AG09309 (cell line): ENCODE measurements at regions not wholly inside any gene's neighbourhood (a gene's known extent, or its start where the extent isn't known, plus 50 kb on each side); places are given as distances from the start of the nearest gene placed in this dataset.

Experiments
- DNase-seq: peaks from one replicate; pipeline ENCODE4 v3.0.0-alpha.2; 2010; ENCODE audit warnings: low read depth
- H3K4me3 ChIP-seq: 2 replicates; pipeline ENCODE4 v1.5.1; 2011; ENCODE audit warnings: mild to moderate bottlenecking, low read depth, low read length, moderate library complexity; ENCODE audit not compliant: control insufficient read depth
- TF ChIP-seq, protein P1 (sequence below): IDR thresholded peaks from 2 replicates; pipeline ENCODE4 v1.5.1; 2011; ENCODE audit warnings: mild to moderate bottlenecking, low read depth, low read length, inconsistent platforms; ENCODE audit not compliant: insufficient read depth, control insufficient read depth; ENCODE audit errors: missing control alignments

GRCh38 chr12:22796941-22797630 is 172.1 kb downstream of the ETNK1 start:
- TF ChIP-seq, protein P1, sequence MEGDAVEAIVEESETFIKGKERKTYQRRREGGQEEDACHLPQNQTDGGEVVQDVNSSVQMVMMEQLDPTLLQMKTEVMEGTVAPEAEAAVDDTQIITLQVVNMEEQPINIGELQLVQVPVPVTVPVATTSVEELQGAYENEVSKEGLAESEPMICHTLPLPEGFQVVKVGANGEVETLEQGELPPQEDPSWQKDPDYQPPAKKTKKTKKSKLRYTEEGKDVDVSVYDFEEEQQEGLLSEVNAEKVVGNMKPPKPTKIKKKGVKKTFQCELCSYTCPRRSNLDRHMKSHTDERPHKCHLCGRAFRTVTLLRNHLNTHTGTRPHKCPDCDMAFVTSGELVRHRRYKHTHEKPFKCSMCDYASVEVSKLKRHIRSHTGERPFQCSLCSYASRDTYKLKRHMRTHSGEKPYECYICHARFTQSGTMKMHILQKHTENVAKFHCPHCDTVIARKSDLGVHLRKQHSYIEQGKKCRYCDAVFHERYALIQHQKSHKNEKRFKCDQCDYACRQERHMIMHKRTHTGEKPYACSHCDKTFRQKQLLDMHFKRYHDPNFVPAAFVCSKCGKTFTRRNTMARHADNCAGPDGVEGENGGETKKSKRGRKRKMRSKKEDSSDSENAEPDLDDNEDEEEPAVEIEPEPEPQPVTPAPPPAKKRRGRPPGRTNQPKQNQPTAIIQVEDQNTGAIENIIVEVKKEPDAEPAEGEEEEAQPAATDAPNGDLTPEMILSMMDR, result no peak
- DNase-seq, result no peak
- no peak overlapping the region for H3K4me3 ChIP-seq

DNA sequence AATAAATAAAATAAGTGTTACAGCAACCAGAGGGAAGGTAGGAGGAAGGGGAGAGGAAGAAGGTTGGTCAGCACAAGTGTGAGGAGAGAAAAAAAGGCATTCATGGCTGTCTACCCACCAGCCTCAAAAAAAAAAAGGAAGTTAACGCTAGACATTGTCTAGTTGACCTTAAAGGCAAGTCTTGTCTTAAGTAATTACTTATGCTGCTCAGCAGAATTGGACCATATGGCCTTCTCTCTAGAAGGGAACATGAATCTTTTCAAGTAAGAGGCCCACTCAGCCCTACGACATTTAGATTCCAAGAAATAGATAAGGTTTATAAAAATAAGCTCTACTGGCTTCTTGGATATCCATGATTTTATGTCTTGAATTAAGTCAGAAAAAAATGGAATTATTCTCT is 172.7 kb downstream of the ETNK1 start:
- H3K4me3 ChIP-seq, result no peak overlapping the region
- TF ChIP-seq, protein P1, result no peak
- DNase-seq, result no peak

GRCh38 chr12:22798116-22798515 is 173.1 kb downstream of the ETNK1 start:
- TF ChIP-seq, protein P1, result no peak
- DNase-seq, result no peak
- H3K4me3 ChIP-seq, result no peak overlapping the region

- TF ChIP-seq, protein P1, result no peak
- DNase-seq, result no peak
- H3K4me3 ChIP-seq, result no peak overlapping the region
Observed at GRCh38 chr12:22799503-22799902, 174.5 kb downstream of the ETNK1 start.

DNA sequence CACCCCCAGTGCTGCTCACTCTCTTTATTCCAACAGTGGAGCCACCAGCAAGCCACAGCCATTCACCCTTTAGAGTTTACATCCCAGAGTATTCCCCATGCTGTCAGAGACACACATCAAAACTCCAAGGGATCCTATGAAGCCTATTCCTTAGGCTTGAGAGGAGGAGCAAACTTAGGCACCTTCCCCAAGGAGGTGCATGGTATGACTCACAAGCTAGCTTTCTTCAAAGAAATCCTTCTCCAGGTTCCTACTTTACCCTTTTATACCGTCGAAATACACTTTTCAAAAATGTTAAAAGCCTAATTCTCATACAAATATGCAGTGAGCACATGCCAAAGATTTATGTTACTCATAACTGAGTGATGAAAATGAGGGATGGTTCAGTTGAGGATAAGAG is 175.4 kb downstream of the ETNK1 start:
- no peak overlapping the region for H3K4me3 ChIP-seq
- TF ChIP-seq, protein P1, result no peak
- no peak for DNase-seq

DNA sequence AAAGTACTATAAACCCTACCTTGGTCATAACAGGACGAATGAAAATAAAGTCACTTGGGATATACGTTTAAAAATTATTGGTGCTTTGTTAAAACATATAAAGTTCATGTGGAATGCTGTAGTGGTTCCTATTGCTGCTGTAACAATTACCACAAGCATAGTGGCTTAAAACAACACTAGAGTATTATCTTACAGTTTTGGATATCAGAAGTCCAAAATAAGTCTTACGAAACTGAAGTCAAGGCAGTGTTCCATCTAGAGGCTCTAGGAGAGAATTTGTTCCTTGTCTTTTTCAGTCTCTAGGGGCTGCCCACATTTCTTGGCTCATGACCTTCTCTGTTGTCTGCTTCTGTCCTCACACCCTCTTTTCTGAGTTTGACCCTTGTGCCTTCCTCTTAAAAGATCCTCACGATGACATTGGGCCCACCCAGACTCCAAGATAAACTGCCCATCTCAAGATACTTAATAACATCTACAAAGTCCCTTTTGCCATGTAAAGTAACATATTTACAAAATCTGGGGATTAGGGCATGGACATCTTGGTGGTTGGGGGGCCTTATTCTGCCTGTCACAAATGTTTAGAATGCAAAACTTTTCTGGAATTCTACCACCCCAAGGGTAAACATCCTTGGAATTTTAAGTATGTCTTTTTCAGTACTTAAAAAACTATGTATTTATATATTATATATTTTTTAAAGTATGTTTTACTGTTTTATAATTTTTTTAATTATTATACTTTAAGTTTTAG is 178.1 kb downstream of the ETNK1 start:
- H3K4me3 ChIP-seq, result no peak overlapping the region
- TF ChIP-seq, protein P1, result no peak
- no peak for DNase-seq
